Cardiac fibroblast (primary cell): ENCODE measurements at regions not wholly inside any gene's neighbourhood (a gene's known extent, or its start where the extent isn't known, plus 50 kb on each side); places are given as distances from the start of the nearest gene placed in this dataset.

Experiments used
- DNase-seq, 2 donors: peaks; one replicate each; pipeline versions ENCODE4 v3.0.0 to v3.0.0-alpha.2; 2010; ENCODE audit warnings: low read depth in 2 of 2
- H3K4me3 ChIP-seq, 2 donors: replicated peaks in 1 of 2; 1 replicate in 1 of 2; 2 replicates in 1 of 2; pipeline ENCODE4 v1.5.1; 2011; ENCODE audit warnings: low read depth in 2 of 2, low read length in 2 of 2, mild to moderate bottlenecking in 2 of 2, moderate library complexity in 1 of 2
- TF ChIP-seq, protein P1 (sequence below): IDR thresholded peaks from one replicate; pipeline ENCODE4 v1.5.1; 2011; ENCODE audit warnings: low read depth, mild to moderate bottlenecking, low read length, inconsistent platforms

GRCh38 chr2:122491011-122491410, 735.6 kb downstream of the TSN start:
- TF ChIP-seq, protein P1, sequence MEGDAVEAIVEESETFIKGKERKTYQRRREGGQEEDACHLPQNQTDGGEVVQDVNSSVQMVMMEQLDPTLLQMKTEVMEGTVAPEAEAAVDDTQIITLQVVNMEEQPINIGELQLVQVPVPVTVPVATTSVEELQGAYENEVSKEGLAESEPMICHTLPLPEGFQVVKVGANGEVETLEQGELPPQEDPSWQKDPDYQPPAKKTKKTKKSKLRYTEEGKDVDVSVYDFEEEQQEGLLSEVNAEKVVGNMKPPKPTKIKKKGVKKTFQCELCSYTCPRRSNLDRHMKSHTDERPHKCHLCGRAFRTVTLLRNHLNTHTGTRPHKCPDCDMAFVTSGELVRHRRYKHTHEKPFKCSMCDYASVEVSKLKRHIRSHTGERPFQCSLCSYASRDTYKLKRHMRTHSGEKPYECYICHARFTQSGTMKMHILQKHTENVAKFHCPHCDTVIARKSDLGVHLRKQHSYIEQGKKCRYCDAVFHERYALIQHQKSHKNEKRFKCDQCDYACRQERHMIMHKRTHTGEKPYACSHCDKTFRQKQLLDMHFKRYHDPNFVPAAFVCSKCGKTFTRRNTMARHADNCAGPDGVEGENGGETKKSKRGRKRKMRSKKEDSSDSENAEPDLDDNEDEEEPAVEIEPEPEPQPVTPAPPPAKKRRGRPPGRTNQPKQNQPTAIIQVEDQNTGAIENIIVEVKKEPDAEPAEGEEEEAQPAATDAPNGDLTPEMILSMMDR, result no peak
- DNase-seq, result peak; percentile 9 to 11
- H3K4me3 ChIP-seq, result no peak overlapping the region

- TF ChIP-seq, protein P1, result no peak
- no peak overlapping the region for H3K4me3 ChIP-seq
- no peak for DNase-seq
Observed at GRCh38 chr2:122500316-122501105, 745.1 kb downstream of the TSN start.

DNA sequence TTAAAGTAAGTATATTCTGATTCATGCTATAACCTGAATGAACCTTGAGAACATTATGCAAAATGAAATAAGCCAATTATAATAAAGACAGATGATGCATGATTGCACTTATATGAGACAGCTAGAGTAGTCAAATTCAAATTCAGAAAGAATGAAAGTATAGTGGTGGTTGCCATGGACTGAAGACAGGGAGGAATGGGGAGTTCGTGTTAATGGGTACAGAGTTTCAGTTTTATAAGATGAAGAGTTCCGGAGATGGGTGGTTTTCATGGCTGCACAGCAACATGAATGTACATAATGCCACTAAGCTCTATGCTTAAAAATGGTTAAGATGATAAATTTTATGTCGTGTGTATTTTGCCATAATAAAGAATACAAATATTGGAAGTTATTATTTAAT, 751.2 kb downstream of the TSN start:
- no peak overlapping the region for H3K4me3 ChIP-seq
- no peak for DNase-seq
- TF ChIP-seq, protein P1, result no peak

DNA sequence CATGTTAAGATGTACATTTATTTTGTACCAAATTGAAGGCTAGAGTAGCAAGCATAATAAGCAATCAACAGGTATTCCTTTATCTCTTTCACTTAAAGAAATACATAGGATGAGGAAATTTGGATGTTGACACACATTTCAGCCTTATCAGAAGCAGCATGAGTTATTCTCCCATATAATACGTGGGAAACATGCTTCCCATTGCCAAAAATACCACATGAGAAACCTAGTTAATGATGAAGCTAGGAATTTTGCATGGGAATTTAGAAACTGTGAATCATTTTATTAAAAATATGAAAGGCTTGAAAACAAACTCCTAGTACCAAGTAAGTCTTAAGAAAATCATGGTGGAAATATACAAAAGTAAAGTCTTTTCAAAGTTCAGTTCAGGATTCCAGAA, 751.8 kb downstream of the TSN start:
- DNase-seq, result peak in 1 of 2 donors; percentile 25
- H3K4me3 ChIP-seq, result no peak overlapping the region
- TF ChIP-seq, protein P1, result no peak

DNA sequence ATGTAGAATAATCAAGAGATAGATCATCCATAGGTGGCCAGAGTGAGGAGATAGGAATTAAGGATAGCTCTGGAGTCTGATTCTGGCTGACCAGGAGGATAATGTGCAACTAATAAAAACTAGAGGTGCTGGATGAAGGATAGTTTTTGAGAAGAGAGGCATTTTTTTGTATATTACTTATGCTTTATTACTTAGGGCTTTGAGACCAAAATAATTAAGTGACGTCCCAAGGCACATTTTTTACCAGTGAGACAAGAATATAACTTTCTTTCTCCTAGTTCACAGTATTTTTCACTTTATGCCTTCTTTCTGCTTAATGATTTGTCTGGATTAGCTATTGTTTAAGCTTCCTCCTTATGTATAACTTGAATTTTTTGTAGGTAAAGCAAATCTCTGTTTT, 756.6 kb downstream of the TSN start:
- DNase-seq, result no peak
- H3K4me3 ChIP-seq, result no peak overlapping the region
- TF ChIP-seq, protein P1, result no peak

DNA sequence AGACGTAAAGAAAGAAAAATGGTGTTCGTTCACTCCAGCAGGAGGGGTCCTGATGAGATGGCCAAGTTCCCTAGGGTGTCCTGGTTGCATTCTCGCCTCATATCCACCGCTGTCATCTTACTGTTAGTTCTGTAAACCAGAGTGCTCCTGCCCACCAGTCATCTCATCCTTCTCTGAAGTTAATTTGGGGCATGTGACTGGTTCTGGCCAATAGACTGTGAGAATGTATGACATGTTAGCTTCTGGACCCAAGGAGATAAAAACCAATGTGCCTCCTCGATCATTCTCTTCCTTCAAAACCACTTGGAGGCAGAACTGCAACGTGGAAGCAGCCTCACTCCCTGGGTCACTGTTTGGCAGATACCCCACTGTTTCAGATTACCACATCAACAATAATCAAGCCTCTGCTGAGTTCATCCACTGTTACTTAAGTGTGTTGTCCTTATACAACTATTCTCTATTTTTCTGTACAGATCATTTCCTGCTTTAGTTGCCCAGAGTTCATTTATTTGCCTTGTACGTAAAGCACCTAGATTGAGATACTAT, 759.1 kb downstream of the TSN start:
- TF ChIP-seq, protein P1, result no peak
- peak; percentile 55 to 60 for DNase-seq
- no peak overlapping the region for H3K4me3 ChIP-seq
